Natural killer cell treated with Interleukin-12 subunit alpha and Interleukin-12 subunit beta and Interleukin-15 and Interleukin-18, amount 100 ng/mL, for 72 hours (primary cell): ENCODE measurements at regions not wholly inside any gene's neighbourhood (a gene's known extent, or its start where the extent isn't known, plus 50 kb on each side); places are given as distances from the start of the nearest gene placed in this dataset.

Experiments
- ATAC-seq, 2 donors: fragments of 150-1000 bp; cut with Tn5 transposase in 1 of 2; sonication (Bioruptor Pico), chemical (Tn5 transposase) in 1 of 2; 2 replicates each; pipeline ENCODE4 v1.10.0; 2021
- DNase-seq: peaks from one replicate; pipeline ENCODE4 v3.0.0; 2022; ENCODE audit warnings: low spot score
- H3K27ac Mint-ChIP-seq, 2 donors: 1 replicate in 1 of 2; 2 replicates in 1 of 2; pipeline ENCODE4 v1.8.0; 2022; ENCODE audit warnings: mixed read lengths in 2 of 2, mild to moderate bottlenecking in 1 of 2, moderate library complexity in 1 of 2
- H3K27me3 Mint-ChIP-seq, 2 donors: 1 replicate in 1 of 2; 2 replicates in 1 of 2; pipeline ENCODE4 v1.8.0; 2022; ENCODE audit warnings: mixed read lengths in 2 of 2
- H3K36me3 Mint-ChIP-seq: one replicate; pipeline ENCODE4 v1.8.0; 2022; ENCODE audit warnings: mixed read lengths
- H3K4me1 Mint-ChIP-seq, 2 donors: 1 replicate in 1 of 2; 2 replicates in 1 of 2; pipeline ENCODE4 v1.8.0; 2022; ENCODE audit warnings: low read depth in 2 of 2, mixed read lengths in 2 of 2, mild to moderate bottlenecking in 1 of 2
- H3K4me3 Mint-ChIP-seq: one replicate; pipeline ENCODE4 v1.8.0; 2022; ENCODE audit warnings: mixed read lengths
- H3K9me3 Mint-ChIP-seq: 2 replicates; pipeline ENCODE4 v1.8.0; 2022; ENCODE audit warnings: mixed read lengths

GRCh38 chr12:76698966-76699365 is 64.9 kb upstream of the ZDHHC17 start:
- Mint-ChIP-seq H3K4me1 (no peaks in the 10 kb centered on the region), H3K27ac (no peak overlapping the region), H3K9me3 (no peaks in the 10 kb centered on the region), H3K36me3 (no peaks in the 10 kb centered on the region), H3K4me3 (no peak overlapping the region), H3K27me3 (peaks cover 5 to 11% of the 10 kb centered on the region in 2 donors)
- ATAC-seq: no peak
- no peak for DNase-seq

- no peaks in the 10 kb centered on the region for H3K4me1 Mint-ChIP-seq
- no peaks in the 10 kb centered on the region for H3K9me3 Mint-ChIP-seq
- H3K27ac Mint-ChIP-seq: no peak overlapping the region
- no peak overlapping the region for H3K4me3 Mint-ChIP-seq
- ATAC-seq (no peak), DNase-seq (no peak)
- peaks cover 11 to 27% of the 10 kb centered on the region in 2 donors for H3K27me3 Mint-ChIP-seq
- no peaks in the 10 kb centered on the region for H3K36me3 Mint-ChIP-seq
These were observed 62.2 kb upstream of the ZDHHC17 start for GRCh38 chr12:76701690-76702089.

GRCh38 chr12:76702946-76703345 is 61.0 kb upstream of the ZDHHC17 start:
- no peaks in the 10 kb centered on the region for H3K9me3 Mint-ChIP-seq
- ATAC-seq (no peak), DNase-seq (no peak)
- no peak overlapping the region for H3K27ac Mint-ChIP-seq
- no peak overlapping the region for H3K4me3 Mint-ChIP-seq
- H3K27me3 Mint-ChIP-seq: peaks cover 11 to 27% of the 10 kb centered on the region in 2 donors
- no peaks in the 10 kb centered on the region for H3K4me1 Mint-ChIP-seq
- H3K36me3 Mint-ChIP-seq: no peaks in the 10 kb centered on the region

GRCh38 chr12:76704693-76705092 is 59.2 kb upstream of the ZDHHC17 start:
- H3K27ac Mint-ChIP-seq: no peak overlapping the region
- ATAC-seq: no peak

GRCh38 chr12:76706101-76706500 is 57.8 kb upstream of the ZDHHC17 start:
- Mint-ChIP-seq H3K27me3 (peaks cover 11 to 28% of the 10 kb centered on the region in 2 donors), H3K27ac (no peak overlapping the region), H3K36me3 (no peaks in the 10 kb centered on the region), H3K4me3 (no peak overlapping the region), H3K4me1 (no peaks in the 10 kb centered on the region), H3K9me3 (no peaks in the 10 kb centered on the region)
- ATAC-seq: no peak
- DNase-seq: no peak

More at GRCh38 chr12:76704693-76705092, 59.2 kb upstream of the ZDHHC17 start:
- Mint-ChIP-seq H3K4me3 (no peak overlapping the region), H3K4me1 (no peaks in the 10 kb centered on the region), H3K27me3 (peaks cover 11 to 27% of the 10 kb centered on the region in 2 donors), H3K9me3 (no peaks in the 10 kb centered on the region), H3K36me3 (no peaks in the 10 kb centered on the region)
- DNase-seq: no peak

DNA sequence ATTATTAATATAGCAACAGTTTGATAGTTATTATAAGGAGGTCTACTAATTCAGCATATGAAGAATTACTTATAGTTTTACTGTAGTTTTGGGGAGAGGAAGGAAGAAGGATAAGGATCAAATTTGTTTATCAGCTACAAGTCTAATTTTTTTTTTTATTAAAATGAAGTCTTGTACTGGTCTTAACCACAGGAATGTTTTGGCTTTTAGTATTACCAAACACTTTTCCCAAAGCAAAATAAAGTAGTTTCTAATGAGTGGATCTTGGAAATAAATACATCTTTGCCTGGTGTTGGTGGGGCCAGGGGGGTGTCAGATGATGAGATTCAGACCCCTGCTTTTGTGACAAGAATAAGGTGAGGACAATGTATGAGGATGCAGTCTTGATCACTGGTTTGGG is 57.2 kb upstream of the ZDHHC17 start:
- Mint-ChIP-seq H3K36me3 (no peaks in the 10 kb centered on the region), H3K27me3 (peaks cover 14 to 33% of the 10 kb centered on the region in 2 donors), H3K9me3 (no peaks in the 10 kb centered on the region), H3K27ac (no peak overlapping the region), H3K4me1 (no peaks in the 10 kb centered on the region), H3K4me3 (no peak overlapping the region)
- DNase-seq (no peak), ATAC-seq (no peak)

- Mint-ChIP-seq H3K36me3 (no peaks in the 10 kb centered on the region), H3K27ac (no peak overlapping the region)
These were observed 56.1 kb upstream of the ZDHHC17 start for GRCh38 chr12:76707772-76708171.

GRCh38 chr12:76708296-76708695 is 55.6 kb upstream of the ZDHHC17 start:
- DNase-seq (no peak), ATAC-seq (no peak)
- H3K36me3 Mint-ChIP-seq: no peaks in the 10 kb centered on the region
- H3K9me3 Mint-ChIP-seq: no peaks in the 10 kb centered on the region
- no peak overlapping the region for H3K4me3 Mint-ChIP-seq
- H3K27ac Mint-ChIP-seq: no peak overlapping the region
- H3K27me3 Mint-ChIP-seq: peaks cover 8 to 25% of the 10 kb centered on the region in 2 donors
- H3K4me1 Mint-ChIP-seq: no peaks in the 10 kb centered on the region

More at GRCh38 chr12:76707772-76708171, 56.1 kb upstream of the ZDHHC17 start:
- no peak for DNase-seq
- ATAC-seq: no peak
- H3K4me3 Mint-ChIP-seq: no peak overlapping the region
- H3K4me1 Mint-ChIP-seq: no peaks in the 10 kb centered on the region
- H3K9me3 Mint-ChIP-seq: no peaks in the 10 kb centered on the region
- peaks cover 8 to 25% of the 10 kb centered on the region in 2 donors for H3K27me3 Mint-ChIP-seq

GRCh38 chr12:76711241-76711640 is 52.7 kb upstream of the ZDHHC17 start:
- Mint-ChIP-seq H3K27ac (no peak overlapping the region), H3K4me1 (no peaks in the 10 kb centered on the region), H3K27me3 (peaks cover 9 to 16% of the 10 kb centered on the region in 2 donors), H3K4me3 (no peak overlapping the region), H3K36me3 (no peaks in the 10 kb centered on the region), H3K9me3 (no peaks in the 10 kb centered on the region)
- no peak for DNase-seq
- no peak for ATAC-seq

- Mint-ChIP-seq H3K9me3 (no peaks in the 10 kb centered on the region), H3K4me3 (no peak overlapping the region), H3K4me1 (no peaks in the 10 kb centered on the region), H3K27ac (no peak overlapping the region), H3K36me3 (no peaks in the 10 kb centered on the region), H3K27me3 (peaks cover 11 to 20% of the 10 kb centered on the region in 2 donors)
- ATAC-seq: no peak
- DNase-seq: no peak
These were observed 50.8 kb upstream of the ZDHHC17 start for GRCh38 chr12:76713130-76713529.

DNA sequence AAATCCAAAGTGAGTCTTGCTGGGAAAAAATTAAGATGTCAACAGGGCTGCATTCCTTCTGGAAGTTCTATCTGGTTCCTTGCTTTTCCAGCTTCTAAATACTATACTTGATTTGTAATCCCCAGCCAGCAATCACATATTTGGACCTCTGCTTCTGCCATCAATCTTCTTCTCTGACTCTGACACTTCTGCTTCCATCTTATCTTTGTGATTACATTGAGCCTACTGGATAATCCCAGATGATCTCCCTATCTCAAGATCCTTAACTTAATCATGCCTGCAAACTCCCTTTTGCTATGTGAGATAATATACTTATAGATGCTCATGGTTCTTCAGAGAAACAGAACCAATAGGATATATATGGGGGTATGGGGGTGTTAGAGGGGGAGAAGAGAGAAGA is 49.9 kb upstream of the ZDHHC17 start:
- no peak for DNase-seq
- Mint-ChIP-seq H3K9me3 (no peaks in the 10 kb centered on the region), H3K4me3 (no peak overlapping the region), H3K36me3 (no peaks in the 10 kb centered on the region), H3K27me3 (peaks cover 11 to 20% of the 10 kb centered on the region in 2 donors), H3K4me1 (no peaks in the 10 kb centered on the region), H3K27ac (no peak overlapping the region)
- ATAC-seq: no peak
